ENCODE measurements at regions not wholly inside any gene's neighbourhood (a gene's known extent, or its start where the extent isn't known, plus 50 kb on each side); places are given as distances from the start of the nearest gene placed in this dataset.

GRCh38 chr20:24763386-24764026 is 185.6 kb upstream of the CST7 start:
- Histone ChIP-seq H3K27me3 (ENCODE audit: control insufficient read depth in 2 of 2, insufficient read depth in 2 of 2, low read length in 2 of 2) (no peaks in the 10 kb centered on the region), H3K9ac (replicated peaks; ENCODE audit: extremely low read depth, insufficient read depth, low read length) (no peak overlapping the region), H3K9me3 (replicated peaks; ENCODE audit: control insufficient read depth, insufficient read depth, low read length) (no peaks in the 10 kb centered on the region), H3K27ac (ENCODE audit: insufficient read depth, low read depth, low read length) (no peak overlapping the region), H2AFZ (ENCODE audit: low read depth, low read length) (no peak overlapping the region), H3K79me2 (ENCODE audit: control insufficient read depth, insufficient read depth, low read length) (no peaks in the 10 kb centered on the region), H4K20me1 (replicated peaks; ENCODE audit: control insufficient read depth, extremely low read depth, insufficient read depth, low read length) (no peaks in the 10 kb centered on the region), H3K4me2 (ENCODE audit: insufficient read depth, low read length) (no peak overlapping the region), H3K4me3 (replicated peaks in 1 of 3; ENCODE audit: insufficient read depth in 1 of 3, low read depth in 1 of 3, low read length in 3 of 3) (no peak overlapping the region), H3K36me3 (ENCODE audit: control insufficient read depth in 2 of 2, extremely low read depth in 1 of 2, insufficient read depth in 2 of 2, low read length in 2 of 2) (no peaks in the 10 kb centered on the region), H3K4me1 (ENCODE audit: control insufficient read depth, extremely low read depth, insufficient read depth, low read length) (no peaks in the 10 kb centered on the region), H3K9me1 (replicated peaks; ENCODE audit: control insufficient read depth, extremely low read depth, insufficient read depth, low read length) (no peaks in the 10 kb centered on the region)
- no TSS peak for BruUV-seq (replicated peaks)
- dilution Hi-C loops (cut with MboI; ENCODE audit: extremely low pct_ligation_motif_present, low sequenced_read_pairs), result no loop called here
- POLR2A ChIA-PET, result no interaction called here
- FAIRE-seq, result no peak
- DNase-seq (ENCODE audit: low read depth, low spot score), result no peak
- intact Hi-C loops (cut with micrococcal nuclease), result no loop called here
- CTCF ChIA-PET, result no interaction called here
- TF ChIP-seq POLR2AphosphoS5 (IDR thresholded peaks at IDR 0.05; ENCODE audit: insufficient read depth, low read depth, low read length), result no peak
- no peak for TF ChIP-seq GATA2 (IDR thresholded peaks at IDR 0.05; ENCODE audit: insufficient read depth, insufficient read length, low read depth, low read length)
- no peak for TF ChIP-seq FOS (IDR thresholded peaks at IDR 0.05; ENCODE audit: borderline replicate concordance, insufficient read depth, low read length)
- TF ChIP-seq MYC (IDR thresholded peaks at IDR 0.05; ENCODE audit: low read depth, low read length), result no peak

DNA sequence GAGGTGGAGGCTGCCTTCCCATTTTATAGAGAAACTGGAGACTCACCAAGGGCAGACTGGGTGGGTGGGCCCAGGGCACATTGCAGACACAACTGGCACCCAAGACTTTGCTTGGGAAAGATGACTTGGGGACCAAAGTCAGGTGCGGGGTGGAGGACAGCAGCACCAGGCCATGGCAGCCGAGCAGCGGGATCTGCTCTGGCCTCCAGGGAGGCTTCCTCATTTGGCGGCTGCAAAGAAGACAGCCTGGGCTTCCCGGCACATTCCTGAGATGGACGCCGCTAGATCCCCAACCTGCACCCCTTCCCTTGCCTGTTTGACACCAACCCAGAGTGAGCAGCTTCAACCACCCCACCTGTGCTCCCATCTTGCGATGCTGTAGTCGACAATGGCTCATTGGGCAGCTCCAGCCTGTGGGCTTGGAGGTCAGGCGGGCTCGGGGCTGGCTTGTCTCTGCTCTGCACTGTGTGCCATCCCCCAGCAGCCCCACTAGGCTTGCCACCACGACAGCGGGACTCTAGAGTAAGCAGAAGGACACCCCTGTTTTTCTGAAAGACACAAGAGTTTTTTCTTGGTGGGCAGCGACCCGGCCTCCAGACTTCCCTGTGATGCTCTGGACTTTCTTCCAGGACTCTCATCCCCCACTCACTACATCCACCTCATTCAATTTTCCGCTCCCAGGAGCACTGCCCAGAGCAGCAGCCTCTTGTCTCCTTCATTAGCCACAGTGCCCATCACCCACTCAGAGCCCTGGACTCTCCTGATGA is 184.9 kb upstream of the CST7 start:
- intact Hi-C loops (cut with micrococcal nuclease) (no loop called here), dilution Hi-C loops (cut with MboI; ENCODE audit: extremely low pct_ligation_motif_present, low sequenced_read_pairs) (no loop called here)
- H3K9me3 ChIP-seq (replicated peaks; ENCODE audit: control insufficient read depth, insufficient read depth, low read length), result no peaks in the 10 kb centered on the region
- POLR2A ChIA-PET, result no interaction called here
- no peak for FAIRE-seq
- no peaks in the 10 kb centered on the region for H3K27me3 ChIP-seq (ENCODE audit: control insufficient read depth in 2 of 2, insufficient read depth in 2 of 2, low read length in 2 of 2)
- no peaks in the 10 kb centered on the region for H4K20me1 ChIP-seq (replicated peaks; ENCODE audit: control insufficient read depth, extremely low read depth, insufficient read depth, low read length)
- no peaks in the 10 kb centered on the region for H3K9me1 ChIP-seq (replicated peaks; ENCODE audit: control insufficient read depth, extremely low read depth, insufficient read depth, low read length)
- TF ChIP-seq JUN (IDR thresholded peaks at IDR 0.05; ENCODE audit: borderline replicate concordance, insufficient read depth, insufficient read length, low read depth) (no peak), MYC (IDR thresholded peaks at IDR 0.05; ENCODE audit: low read depth, low read length) (no peak), POLR2A (IDR thresholded peaks at IDR 0.05; ENCODE audit: low read depth, low read length) (no peak), GATA2 (IDR thresholded peaks at IDR 0.05; ENCODE audit: insufficient read depth, insufficient read length, low read depth, low read length) (no peak), EZH2 (IDR thresholded peaks at IDR 0.05; ENCODE audit: borderline replicate concordance, low read depth, low read length, severe bottlenecking) (no peak), POLR2AphosphoS5 (IDR thresholded peaks at IDR 0.05; ENCODE audit: insufficient read depth, low read depth, low read length) (no peak), FOS (IDR thresholded peaks at IDR 0.05; ENCODE audit: borderline replicate concordance, insufficient read depth, low read length) (no peak), CTCF (IDR thresholded peaks at IDR 0.05; ENCODE audit: extremely low read depth in 1 of 2, insufficient read depth in 1 of 2, low read depth in 1 of 2, low read length in 2 of 2) (no peak)
- TF ChIP-seq, protein P1, sequence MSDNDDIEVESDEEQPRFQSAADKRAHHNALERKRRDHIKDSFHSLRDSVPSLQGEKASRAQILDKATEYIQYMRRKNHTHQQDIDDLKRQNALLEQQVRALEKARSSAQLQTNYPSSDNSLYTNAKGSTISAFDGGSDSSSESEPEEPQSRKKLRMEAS (IDR thresholded peaks at IDR 0.05; ENCODE audit: insufficient read depth, insufficient read length), result no peak
- H3K27ac ChIP-seq (ENCODE audit: insufficient read depth, low read depth, low read length), result no peak overlapping the region
- H3K4me2 ChIP-seq (ENCODE audit: insufficient read depth, low read length), result no peak overlapping the region
- no peak overlapping the region for H3K9ac ChIP-seq (replicated peaks; ENCODE audit: extremely low read depth, insufficient read depth, low read length)
- no peaks in the 10 kb centered on the region for H3K79me2 ChIP-seq (ENCODE audit: control insufficient read depth, insufficient read depth, low read length)
- BruUV-seq (replicated peaks), result no TSS peak
- H2AFZ ChIP-seq (ENCODE audit: low read depth, low read length), result no peak overlapping the region
- H3K4me3 ChIP-seq (replicated peaks in 1 of 3; ENCODE audit: insufficient read depth in 1 of 3, low read depth in 1 of 3, low read length in 3 of 3), result no peak overlapping the region
- no peaks in the 10 kb centered on the region for H3K36me3 ChIP-seq (ENCODE audit: control insufficient read depth in 2 of 2, extremely low read depth in 1 of 2, insufficient read depth in 2 of 2, low read length in 2 of 2)
- DNase-seq (ENCODE audit: low read depth, low spot score), result no peak
- H3K4me1 ChIP-seq (ENCODE audit: control insufficient read depth, extremely low read depth, insufficient read depth, low read length), result no peaks in the 10 kb centered on the region
- CTCF ChIA-PET, result no interaction called here

Measured in endothelial cell of umbilical vein (primary cell).